Aorta (tissue), 5 donors: ENCODE measurements at regions not wholly inside any gene's neighbourhood (a gene's known extent, or its start where the extent isn't known, plus 50 kb on each side); places are given as distances from the start of the nearest gene placed in this dataset.

ENCODE experiments used
- ATAC-seq: fragments of 200-7000 bp; cut with Tn5 transposase; one replicate; pipeline ENCODE4 v1.9.1; 2022; ENCODE audit warnings: moderate library complexity; ENCODE audit not compliant: low FRiP score
- DNase-seq, 2 donors: peaks; one replicate each; pipeline ENCODE4 v3.0.0-alpha.2; 2020
- H3K27ac ChIP-seq, 2 donors: one replicate each; pipeline ENCODE4 v1.5.1; 2013; ENCODE audit warnings: low read length in 2 of 2, mild to moderate bottlenecking in 2 of 2, moderate library complexity in 2 of 2, control low read depth in 1 of 2, inconsistent platforms in 1 of 2, low read depth in 1 of 2
- H3K27me3 ChIP-seq, 2 donors: one replicate each; pipeline ENCODE4 v1.6.1; 2013; ENCODE audit warnings: control low read depth in 1 of 2, low read length in 1 of 2, mild to moderate bottlenecking in 1 of 2, moderate library complexity in 1 of 2; ENCODE audit not compliant: insufficient read depth in 2 of 2, control insufficient read depth in 1 of 2
- H3K36me3 ChIP-seq, 2 donors: one replicate each; pipeline ENCODE4 v1.6.1; 2013; ENCODE audit warnings: control low read depth in 1 of 2, low read length in 1 of 2, mild to moderate bottlenecking in 1 of 2; ENCODE audit not compliant: insufficient read depth in 2 of 2, control insufficient read depth in 1 of 2
- H3K4me1 ChIP-seq, 2 donors: one replicate each; pipeline ENCODE4 v1.6.1; 2013; ENCODE audit warnings: low read length in 2 of 2, control low read depth in 1 of 2, mild to moderate bottlenecking in 1 of 2, moderate library complexity in 1 of 2; ENCODE audit not compliant: insufficient read depth in 2 of 2, control insufficient read depth in 1 of 2
- H3K4me3 ChIP-seq, 2 donors: one replicate each; pipeline ENCODE4 v1.5.1; 2013; ENCODE audit warnings: low read length in 2 of 2, control low read depth in 1 of 2, mild to moderate bottlenecking in 1 of 2
- H3K9me3 ChIP-seq: one replicate; pipeline ENCODE4 v1.6.1; 2013; ENCODE audit warnings: mild to moderate bottlenecking, low read length; ENCODE audit not compliant: control insufficient read depth
- WGBS, 2 donors: extraction: QIAGEN DNeasy Blood & Tissue Kit; methylation state at CpG; one replicate each; pipeline ENCODE4 v1.1.7; 2013; 5-methylcytosine and 5-hydroxymethylcytosine counted together
- intact Hi-C, 2 donors: fragments of 100-400 bp; cut with DNase I; formaldehyde crosslinking; loops; one replicate each; pipeline versions ENCODE4 v1.14.2 to v1.15.0; 2022
- donor health status: healthy with polysubstance abuse.
- donor health status: Bipolar disorder and iron deficiency.
- donor health status: DM: no; HTN: no; CAD: no.
- donor health status: DM: no; HTN: no; CAD: no.
- donor health status: DM: yes; HTN: yes; CAD: no.

DNA sequence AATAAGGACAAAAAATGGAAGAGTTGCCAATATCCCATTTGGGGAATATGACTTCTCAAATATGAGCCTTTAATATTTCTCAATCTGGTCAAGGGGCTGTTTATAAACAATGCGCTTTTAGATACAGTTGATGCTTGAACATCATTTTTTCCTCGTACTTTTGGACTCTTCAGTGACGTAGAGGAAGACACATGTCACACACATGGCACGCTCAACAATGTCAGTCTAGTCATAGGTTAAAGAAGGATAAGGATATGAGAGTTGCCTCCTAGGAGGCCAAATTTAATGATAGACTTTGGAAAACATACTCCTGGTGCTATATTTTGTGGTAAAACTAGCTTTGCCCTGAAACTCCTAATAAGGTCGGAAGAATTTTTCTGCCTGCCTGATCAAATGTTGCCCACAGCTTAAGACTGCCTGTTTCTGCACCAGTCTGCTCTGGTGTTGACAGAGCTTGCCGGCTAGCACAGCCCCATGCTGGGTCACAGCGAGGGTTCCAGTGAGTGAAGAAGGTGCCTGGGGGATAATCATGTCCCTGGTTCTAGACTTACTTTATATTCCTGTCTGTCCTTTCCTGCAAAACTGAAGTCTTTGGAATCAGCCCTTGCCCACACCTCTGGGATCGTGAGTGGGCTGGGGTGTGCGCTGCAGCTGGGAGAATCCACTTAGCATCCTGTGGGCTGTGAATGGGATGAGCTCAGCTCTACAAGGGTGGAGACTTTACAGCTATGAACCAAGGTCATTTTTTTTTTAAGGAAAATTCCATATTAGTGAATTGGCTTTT, 230.8 kb upstream of the IRX4 start:
- WGBS, 2 donors = 63 to 69% methylated on average over 9 of the region's 9 CpGs
- intact Hi-C loops = no loop called here
- no peaks in the 10 kb centered on the region for H3K9me3 ChIP-seq

DNA sequence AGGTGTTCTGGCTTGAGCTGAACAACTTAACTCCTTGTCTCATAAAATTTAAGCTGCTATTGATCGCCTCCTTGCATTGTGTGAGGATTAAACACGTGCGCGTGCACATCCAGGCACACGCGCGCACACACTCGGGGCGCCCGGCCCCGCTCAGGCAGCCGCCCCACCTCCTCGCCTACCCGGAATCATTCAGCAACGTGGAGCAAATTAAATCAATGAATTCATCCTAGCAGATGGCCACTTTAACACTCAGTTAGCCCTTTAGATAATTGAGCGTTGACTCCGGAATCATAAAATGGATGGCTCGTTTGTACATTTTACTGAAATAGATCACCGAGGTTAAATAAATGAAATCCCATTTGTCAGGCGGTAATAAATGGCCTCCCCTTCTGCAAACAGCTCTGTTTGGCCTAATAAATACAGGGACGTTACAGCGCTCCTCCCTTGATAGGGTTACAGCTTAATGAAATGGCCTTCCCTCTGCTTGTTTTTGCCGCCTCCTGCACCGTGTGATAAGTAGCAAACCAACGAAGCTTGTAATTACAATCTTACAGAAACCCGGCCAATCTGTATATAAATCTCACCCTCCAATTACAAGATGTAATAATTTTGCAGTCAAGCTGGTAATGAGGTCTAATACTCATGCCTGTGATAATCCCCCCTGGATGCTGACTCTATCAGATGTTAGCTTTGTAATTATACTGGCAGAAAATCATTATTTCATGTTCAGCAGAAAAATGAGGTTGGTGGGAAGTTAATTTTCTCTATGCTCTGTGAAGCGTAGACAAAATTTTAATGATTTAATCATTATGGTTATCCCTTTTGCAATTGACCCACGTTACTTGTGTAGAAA, 229.7 kb upstream of the IRX4 start:
- Histone ChIP-seq H3K9me3 (no peaks in the 10 kb centered on the region), H3K4me1 (no peaks in the 10 kb centered on the region), H3K36me3 (no peaks in the 10 kb centered on the region), H3K27ac (no peak overlapping the region), H3K4me3 (no peak overlapping the region), H3K27me3 (no peaks in the 10 kb centered on the region)
- DNase-seq = no peak
- 56 to 64% methylated on average over 28 of the region's 28 CpGs for WGBS, 2 donors
- no peak for ATAC-seq
- intact Hi-C loops = no loop called here

More for the DNA sequence above, 230.8 kb upstream of the IRX4 start:
- H3K27me3 ChIP-seq = no peaks in the 10 kb centered on the region
- no peaks in the 10 kb centered on the region for H3K36me3 ChIP-seq
- no peak overlapping the region for H3K27ac ChIP-seq
- no peak for ATAC-seq
- H3K4me1 ChIP-seq = no peaks in the 10 kb centered on the region
- no peak for DNase-seq
- no peak overlapping the region for H3K4me3 ChIP-seq

- no peaks in the 10 kb centered on the region for H3K4me1 ChIP-seq
- DNase-seq (no peak), ATAC-seq (no peak)
- 77 to 81% methylated on average over 36 of the region's 36 CpGs for WGBS, 2 donors
- H3K9me3 ChIP-seq = no peaks in the 10 kb centered on the region
- H3K27ac ChIP-seq = no peak overlapping the region
- no peaks in the 10 kb centered on the region for H3K36me3 ChIP-seq
- intact Hi-C loops = no loop called here
- no peaks in the 10 kb centered on the region for H3K27me3 ChIP-seq
- no peak overlapping the region for H3K4me3 ChIP-seq
These were observed 228.9 kb upstream of the IRX4 start for GRCh38 chr5:2111569-2112105.

- no peaks in the 10 kb centered on the region for H3K27me3 ChIP-seq
- no peaks in the 10 kb centered on the region for H3K9me3 ChIP-seq
- ATAC-seq = no peak
- 83 to 88% methylated on average over 17 of the region's 17 CpGs for WGBS, 2 donors
- H3K36me3 ChIP-seq = no peaks in the 10 kb centered on the region
- no peaks in the 10 kb centered on the region for H3K4me1 ChIP-seq
- no peak for DNase-seq
- H3K27ac ChIP-seq = no peak overlapping the region
- H3K4me3 ChIP-seq = no peak overlapping the region
- intact Hi-C loops = no loop called here
These were observed 228.3 kb upstream of the IRX4 start for GRCh38 chr5:2110934-2111462.

DNA sequence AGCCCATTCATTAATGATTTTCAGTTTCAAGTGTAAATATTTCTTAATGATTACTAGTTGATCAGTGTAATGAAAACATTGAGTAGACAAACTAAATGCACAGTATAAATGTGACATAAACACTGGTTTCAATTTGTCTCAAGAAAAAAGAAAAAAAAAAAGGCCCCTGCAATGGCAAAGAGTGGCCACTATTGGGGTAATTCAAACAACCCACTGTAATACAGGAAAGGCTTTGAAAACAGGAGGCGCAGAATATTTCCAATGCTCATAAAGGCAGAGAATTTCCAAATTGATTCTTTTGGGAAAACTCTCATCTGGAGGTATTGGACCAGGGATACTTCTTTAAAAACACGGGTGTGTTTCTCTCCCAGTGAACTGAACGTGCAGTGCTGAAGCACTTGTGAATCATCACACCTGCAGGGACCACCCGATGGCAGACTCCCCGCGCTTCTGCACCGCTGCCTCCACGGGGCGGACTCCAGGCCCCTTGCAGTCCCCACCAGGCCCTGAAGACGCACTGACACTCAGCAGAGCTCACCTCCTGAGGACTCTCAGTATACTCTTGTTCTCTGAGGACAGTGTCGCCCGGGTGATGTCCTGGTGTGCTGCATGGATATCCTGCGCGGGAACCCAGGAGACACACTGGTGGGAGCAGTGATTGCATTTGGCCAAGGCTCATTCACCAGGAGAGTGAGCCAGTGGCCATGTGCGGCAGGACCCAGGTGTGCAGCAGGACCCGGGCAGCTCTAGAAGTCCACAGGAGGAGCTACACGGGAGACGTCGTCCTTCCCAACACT, 227.6 kb upstream of the IRX4 start:
- no peak overlapping the region for H3K27ac ChIP-seq
- H3K36me3 ChIP-seq = no peaks in the 10 kb centered on the region
- H3K9me3 ChIP-seq = peaks cover 1% of the 10 kb centered on the region
- no peaks in the 10 kb centered on the region for H3K27me3 ChIP-seq
- intact Hi-C loops = no loop called here
- H3K4me1 ChIP-seq = no peaks in the 10 kb centered on the region
- DNase-seq = no peak
- WGBS, 2 donors = 80 to 83% methylated on average over 19 of the region's 19 CpGs
- H3K4me3 ChIP-seq = no peak overlapping the region
- ATAC-seq = peak; percentile 41

GRCh38 chr5:2109566-2109965, 226.8 kb upstream of the IRX4 start:
- Histone ChIP-seq H3K9me3 (peaks cover 4% of the 10 kb centered on the region), H3K4me1 (no peaks in the 10 kb centered on the region), H3K27me3 (no peaks in the 10 kb centered on the region), H3K4me3 (no peak overlapping the region), H3K27ac (no peak overlapping the region), H3K36me3 (no peaks in the 10 kb centered on the region)
- intact Hi-C loops = no loop called here
- 58 to 59% methylated on average over 5 of the region's 5 CpGs for WGBS, 2 donors
- DNase-seq = no peak
- no peak for ATAC-seq

GRCh38 chr5:2106721-2107120, 224.0 kb upstream of the IRX4 start:
- DNase-seq = no peak
- peaks cover 4% of the 10 kb centered on the region for H3K9me3 ChIP-seq
- 85 to 86% methylated on average over 2 of the region's 2 CpGs for WGBS, 2 donors
- no peaks in the 10 kb centered on the region for H3K36me3 ChIP-seq
- H3K27ac ChIP-seq = no peak overlapping the region
- no peaks in the 10 kb centered on the region for H3K27me3 ChIP-seq
- intact Hi-C loops = no loop called here
- ATAC-seq = no peak
- H3K4me3 ChIP-seq = no peak overlapping the region
- no peaks in the 10 kb centered on the region for H3K4me1 ChIP-seq

GRCh38 chr5:2105141-2105540, 222.4 kb upstream of the IRX4 start:
- H3K4me1 ChIP-seq = no peaks in the 10 kb centered on the region
- ATAC-seq (no peak), DNase-seq (no peak)
- H3K36me3 ChIP-seq = no peaks in the 10 kb centered on the region
- H3K27ac ChIP-seq = no peak overlapping the region
- H3K4me3 ChIP-seq = no peak overlapping the region
- no peaks in the 10 kb centered on the region for H3K27me3 ChIP-seq
- H3K9me3 ChIP-seq = peaks cover 4% of the 10 kb centered on the region
- intact Hi-C loops = no loop called here
- 78 to 81% methylated on average over 12 of the region's 12 CpGs for WGBS, 2 donors
